ENCODE measurements at regions not wholly inside any gene's neighbourhood (a gene's known extent, or its start where the extent isn't known, plus 50 kb on each side); places are given as distances from the start of the nearest gene placed in this dataset.

GRCh38 chr15:62969442-62970089 lies 73.0 kb upstream of the TPM1 start:
- DNase-seq, result no peak

- DNase-seq, result no peak
Measured at GRCh38 chr15:62972814-62973213, 69.7 kb upstream of the TPM1 start.

GRCh38 chr15:62975515-62975914 lies 67.0 kb upstream of the TPM1 start:
- no peak for DNase-seq

- DNase-seq, result no peak
Measured at GRCh38 chr15:62976301-62976881, 66.2 kb upstream of the TPM1 start.

GRCh38 chr15:62977952-62978811 lies 64.4 kb upstream of the TPM1 start:
- no peak for DNase-seq

- no peak for DNase-seq
Measured at GRCh38 chr15:62979252-62979651, 63.3 kb upstream of the TPM1 start.

- no peak for DNase-seq
Measured at GRCh38 chr15:62981071-62981470, 61.5 kb upstream of the TPM1 start.

GRCh38 chr15:62983956-62984355 lies 58.6 kb upstream of the TPM1 start:
- DNase-seq, result no peak

- DNase-seq, result no peak
Measured at GRCh38 chr15:62985768-62986167, 56.8 kb upstream of the TPM1 start.

GRCh38 chr15:62986948-62987347 lies 55.6 kb upstream of the TPM1 start:
- DNase-seq, result no peak

GRCh38 chr15:62988701-62989100 lies 53.8 kb upstream of the TPM1 start:
- DNase-seq, result no peak

GRCh38 chr15:62989366-62990055 lies 53.0 kb upstream of the TPM1 start:
- no peak for DNase-seq

GRCh38 chr15:62991698-62992097 lies 50.8 kb upstream of the TPM1 start:
- no peak for DNase-seq

GRCh38 chr15:62992302-62992701 lies 50.2 kb upstream of the TPM1 start:
- no peak for DNase-seq

Measured in NCI-H1930 (cell line).